ENCODE measurements at regions not wholly inside any gene's neighbourhood (a gene's known extent, or its start where the extent isn't known, plus 50 kb on each side); places are given as distances from the start of the nearest gene placed in this dataset.

- Histone ChIP-seq H2AFZ (ENCODE audit: low read depth, low read length) (no peak overlapping the region), H3K4me1 (ENCODE audit: low read length) (no peaks in the 10 kb centered on the region), H3K4me2 (ENCODE audit: low read length) (no peak overlapping the region), H3K36me3 (replicated peaks; ENCODE audit: low read depth, low read length) (no peaks in the 10 kb centered on the region), H4K20me1 (ENCODE audit: insufficient read depth, low read length) (no peaks in the 10 kb centered on the region), H3K9ac (ENCODE audit: low read length) (no peak overlapping the region), H3K4me3 (ENCODE audit: low read length) (no peak overlapping the region), H3K9me3 (ENCODE audit: insufficient read depth, low read length) (no peaks in the 10 kb centered on the region), H3K79me2 (ENCODE audit: low read length) (no peaks in the 10 kb centered on the region), H3K27ac (ENCODE audit: low read length) (no peak overlapping the region), H3K27me3 (ENCODE audit: low read depth, low read length) (peaks cover 15% of the 10 kb centered on the region; the same call in 1 of the 2 replicates)
- TF ChIP-seq CTCF (IDR thresholded peaks at IDR 0.05; ENCODE audit: low read depth, low read length) (peak; percentile 93), EZH2phosphoT487 (IDR thresholded peaks at IDR 0.05; ENCODE audit: low read depth) (no peak)
These were observed 218.8 kb upstream of the ADAMTSL1 start for GRCh38 chr9:18255158-18255629.

- H3K36me3 ChIP-seq (replicated peaks; ENCODE audit: low read depth, low read length): no peaks in the 10 kb centered on the region
- H3K9ac ChIP-seq (ENCODE audit: low read length): no peak overlapping the region
- H3K4me1 ChIP-seq (ENCODE audit: low read length): no peaks in the 10 kb centered on the region
- TF ChIP-seq CTCF (IDR thresholded peaks at IDR 0.05; ENCODE audit: low read depth, low read length): no peak
- TF ChIP-seq EZH2phosphoT487 (IDR thresholded peaks at IDR 0.05; ENCODE audit: low read depth): no peak
- H2AFZ ChIP-seq (ENCODE audit: low read depth, low read length): no peak overlapping the region
- H3K4me3 ChIP-seq (ENCODE audit: low read length): no peak overlapping the region
- no peaks in the 10 kb centered on the region for H4K20me1 ChIP-seq (ENCODE audit: insufficient read depth, low read length)
- H3K27me3 ChIP-seq (ENCODE audit: low read depth, low read length): peaks cover 18% of the 10 kb centered on the region; the same call in 1 of the 2 replicates
- no peak overlapping the region for H3K27ac ChIP-seq (ENCODE audit: low read length)
- no peak overlapping the region for H3K4me2 ChIP-seq (ENCODE audit: low read length)
- no peaks in the 10 kb centered on the region for H3K9me3 ChIP-seq (ENCODE audit: insufficient read depth, low read length)
- H3K79me2 ChIP-seq (ENCODE audit: low read length): no peaks in the 10 kb centered on the region
These were observed 218.2 kb upstream of the ADAMTSL1 start for GRCh38 chr9:18255747-18256146.

GRCh38 chr9:18256568-18256967 lies 217.4 kb upstream of the ADAMTSL1 start:
- Histone ChIP-seq H3K36me3 (replicated peaks; ENCODE audit: low read depth, low read length) (no peaks in the 10 kb centered on the region), H2AFZ (ENCODE audit: low read depth, low read length) (no peak overlapping the region), H3K4me2 (ENCODE audit: low read length) (no peak overlapping the region), H3K79me2 (ENCODE audit: low read length) (no peaks in the 10 kb centered on the region), H3K4me3 (ENCODE audit: low read length) (no peak overlapping the region), H3K9me3 (ENCODE audit: insufficient read depth, low read length) (no peaks in the 10 kb centered on the region), H4K20me1 (ENCODE audit: insufficient read depth, low read length) (no peaks in the 10 kb centered on the region), H3K27me3 (ENCODE audit: low read depth, low read length) (peaks cover 18% of the 10 kb centered on the region; the same call in 1 of the 2 replicates), H3K9ac (ENCODE audit: low read length) (no peak overlapping the region), H3K27ac (ENCODE audit: low read length) (no peak overlapping the region), H3K4me1 (ENCODE audit: low read length) (no peaks in the 10 kb centered on the region)
- TF ChIP-seq EZH2phosphoT487 (IDR thresholded peaks at IDR 0.05; ENCODE audit: low read depth): no peak

DNA sequence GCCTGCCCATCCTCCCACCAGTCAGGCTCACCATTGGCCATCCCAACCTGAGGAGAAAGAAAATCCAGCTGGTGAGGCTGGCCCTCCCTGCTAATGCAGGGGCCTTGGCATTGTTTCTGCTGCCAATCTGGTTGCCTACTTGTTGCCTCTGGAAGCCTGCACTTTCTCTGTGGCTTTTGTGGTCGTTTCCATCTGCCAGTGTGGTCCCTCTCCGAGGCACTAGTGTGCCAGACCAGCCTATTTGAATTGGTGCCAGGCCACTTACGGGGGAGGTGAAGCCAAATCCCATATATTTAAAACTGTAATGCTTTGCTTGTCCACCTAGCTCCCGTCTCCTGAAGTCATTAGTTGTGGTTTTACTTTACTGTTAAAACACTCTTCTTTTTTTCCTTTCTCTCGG lies 213.4 kb upstream of the ADAMTSL1 start:
- Histone ChIP-seq H2AFZ (ENCODE audit: low read depth, low read length) (no peak overlapping the region), H3K27ac (ENCODE audit: low read length) (no peak overlapping the region), H3K79me2 (ENCODE audit: low read length) (no peaks in the 10 kb centered on the region), H3K4me2 (ENCODE audit: low read length) (no peak overlapping the region), H4K20me1 (ENCODE audit: insufficient read depth, low read length) (no peaks in the 10 kb centered on the region), H3K9ac (ENCODE audit: low read length) (no peak overlapping the region), H3K27me3 (ENCODE audit: low read depth, low read length) (peaks cover 22% of the 10 kb centered on the region; the same call in 1 of the 2 replicates), H3K36me3 (replicated peaks; ENCODE audit: low read depth, low read length) (no peaks in the 10 kb centered on the region), H3K9me3 (ENCODE audit: insufficient read depth, low read length) (no peaks in the 10 kb centered on the region), H3K4me3 (ENCODE audit: low read length) (no peak overlapping the region), H3K4me1 (ENCODE audit: low read length) (no peaks in the 10 kb centered on the region)
- no peak for TF ChIP-seq EZH2phosphoT487 (IDR thresholded peaks at IDR 0.05; ENCODE audit: low read depth)

DNA sequence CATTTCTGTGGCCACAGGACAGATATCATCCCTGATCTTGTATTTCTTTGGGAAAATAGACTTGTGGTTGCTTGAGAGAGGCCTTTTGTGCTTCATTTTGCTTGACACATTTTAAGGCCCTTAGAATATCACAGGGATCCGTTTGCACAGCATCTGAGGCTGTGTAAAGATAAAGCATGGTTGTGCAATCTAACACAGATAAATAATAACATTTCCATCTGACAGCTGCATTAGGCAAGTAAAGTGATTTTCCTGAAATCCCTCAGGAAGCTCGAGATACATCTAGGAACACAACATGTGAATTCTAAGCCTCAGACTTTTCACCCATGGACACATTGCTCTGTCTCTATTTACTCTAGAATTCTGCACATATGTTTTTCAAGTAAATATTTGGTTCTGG lies 212.8 kb upstream of the ADAMTSL1 start:
- Histone ChIP-seq H3K79me2 (ENCODE audit: low read length) (no peaks in the 10 kb centered on the region), H3K36me3 (replicated peaks; ENCODE audit: low read depth, low read length) (no peaks in the 10 kb centered on the region), H3K4me2 (ENCODE audit: low read length) (no peak overlapping the region), H3K9ac (ENCODE audit: low read length) (no peak overlapping the region), H4K20me1 (ENCODE audit: insufficient read depth, low read length) (no peaks in the 10 kb centered on the region), H3K27ac (ENCODE audit: low read length) (no peak overlapping the region), H3K9me3 (ENCODE audit: insufficient read depth, low read length) (no peaks in the 10 kb centered on the region), H3K27me3 (ENCODE audit: low read depth, low read length) (peaks cover 15% of the 10 kb centered on the region; the same call in 1 of the 2 replicates), H2AFZ (ENCODE audit: low read depth, low read length) (no peak overlapping the region), H3K4me1 (ENCODE audit: low read length) (no peaks in the 10 kb centered on the region), H3K4me3 (ENCODE audit: low read length) (no peak overlapping the region)
- TF ChIP-seq CTCF (IDR thresholded peaks at IDR 0.05; ENCODE audit: low read depth, low read length) (no peak), EZH2phosphoT487 (IDR thresholded peaks at IDR 0.05; ENCODE audit: low read depth) (no peak)
